NCI-H2196 (cell line): ENCODE measurements at regions not wholly inside any gene's neighbourhood (a gene's known extent, or its start where the extent isn't known, plus 50 kb on each side); places are given as distances from the start of the nearest gene placed in this dataset.

ENCODE experiments used
- DNase-seq: peaks from one replicate; lab custom pipeline; 2025; ENCODE audit not compliant: unreplicated experiment; lab: John Stamatoyannopoulos, UW

- DNase-seq = no peak
These were observed 193.9 kb downstream of the FIGN start for GRCh38 chr2:163541943-163542342.

DNA sequence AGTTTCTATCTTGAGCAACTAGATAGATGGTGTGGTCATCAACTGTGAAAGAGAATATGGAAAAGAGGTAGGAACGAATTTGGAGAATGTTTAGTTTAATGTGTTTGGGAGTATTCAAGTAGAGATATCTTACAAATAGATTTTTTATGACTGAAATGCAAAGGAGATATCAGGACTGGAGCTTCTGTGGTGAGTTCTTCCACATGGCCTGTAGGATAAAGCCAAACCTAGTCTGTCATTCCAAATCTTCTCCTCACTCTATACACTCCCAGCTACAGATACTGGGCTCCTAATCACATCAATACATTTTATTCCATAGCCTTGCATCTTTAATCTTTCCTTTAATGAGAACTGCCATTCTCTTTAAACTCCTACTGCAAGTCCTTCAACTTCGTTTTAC, 194.3 kb downstream of the FIGN start:
- DNase-seq = no peak

DNA sequence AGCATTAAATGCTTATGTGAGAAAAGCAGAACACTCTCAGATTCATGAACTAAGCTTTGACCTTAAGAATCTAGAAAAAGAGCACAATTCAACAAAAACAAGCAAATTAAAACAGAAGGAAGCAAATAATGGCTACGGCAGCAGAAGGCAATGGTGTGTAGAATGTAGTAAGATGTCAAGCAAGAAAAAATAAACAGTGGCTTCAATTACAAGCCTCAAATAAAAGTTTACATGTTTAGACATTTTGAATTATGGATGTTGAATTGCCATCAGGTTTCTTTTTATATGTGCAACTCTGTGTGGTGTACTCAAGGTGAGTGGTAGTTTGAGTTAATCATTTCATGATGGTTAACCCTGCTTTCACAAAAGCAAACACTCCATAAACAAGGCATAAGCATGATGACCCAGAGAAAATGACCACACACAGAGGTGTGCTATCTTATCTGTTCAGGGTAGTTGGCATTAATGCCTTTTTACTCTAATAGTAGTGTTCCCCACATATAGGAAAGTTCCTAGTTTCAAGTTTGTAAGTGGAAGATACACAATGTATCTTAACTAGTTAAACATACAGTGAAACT, 207.1 kb downstream of the FIGN start:
- DNase-seq = no peak

DNA sequence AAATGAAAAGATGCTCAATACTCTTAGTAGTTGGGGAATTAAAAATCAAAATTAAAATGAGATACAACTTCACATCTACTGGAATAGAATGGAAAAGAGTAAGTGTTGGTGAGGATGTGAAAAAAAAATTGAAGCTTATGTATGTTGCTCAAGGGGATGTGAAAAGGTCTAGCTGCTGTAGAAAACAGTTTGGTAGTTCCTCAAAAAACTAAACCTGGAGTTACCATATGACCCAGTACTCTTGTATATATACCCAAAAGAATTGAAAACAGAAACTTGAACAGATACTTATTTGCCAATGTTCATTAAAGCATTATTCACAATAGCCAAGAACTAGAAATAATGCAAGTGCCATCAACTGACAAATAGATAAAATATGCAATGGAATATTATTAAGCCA, 208.4 kb downstream of the FIGN start:
- no peak for DNase-seq

DNA sequence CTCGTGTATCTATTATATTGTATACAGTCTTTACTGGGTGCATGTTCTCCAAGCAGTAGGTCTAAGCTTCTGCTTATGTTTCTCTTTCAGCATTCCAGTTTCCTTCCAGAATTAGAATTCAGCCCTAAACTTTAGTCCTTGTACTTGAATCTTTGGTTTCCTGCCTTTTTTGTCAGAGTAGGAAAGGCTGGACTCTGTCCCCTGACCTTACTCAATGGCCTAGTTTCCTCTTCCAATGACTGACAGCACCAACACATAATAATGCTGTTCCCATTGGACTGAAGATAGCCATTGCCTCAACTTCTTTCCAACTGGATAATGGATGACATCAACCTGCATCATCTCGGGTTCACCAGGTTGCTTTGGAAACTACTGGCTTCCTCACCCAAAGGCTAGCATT, 217.0 kb downstream of the FIGN start:
- DNase-seq = no peak

DNA sequence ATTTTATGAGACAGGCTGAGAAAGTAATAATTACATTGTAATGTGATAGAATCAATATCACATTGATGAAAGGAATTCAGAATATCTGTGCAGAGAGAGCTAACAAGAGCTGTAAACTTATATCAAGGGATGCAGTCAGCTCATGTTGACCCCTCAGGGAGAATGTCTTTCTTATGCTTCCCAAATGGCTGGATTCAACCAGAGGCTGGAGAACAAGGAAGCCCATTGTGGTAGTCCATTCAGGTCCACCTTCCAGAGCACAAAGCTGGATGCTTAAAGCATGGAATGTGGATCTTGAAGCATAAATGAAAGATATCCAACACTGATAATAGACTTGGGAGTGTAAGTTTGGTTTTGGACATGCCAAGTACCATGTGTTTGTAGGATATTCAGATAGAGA, 220.0 kb downstream of the FIGN start:
- no peak for DNase-seq

DNA sequence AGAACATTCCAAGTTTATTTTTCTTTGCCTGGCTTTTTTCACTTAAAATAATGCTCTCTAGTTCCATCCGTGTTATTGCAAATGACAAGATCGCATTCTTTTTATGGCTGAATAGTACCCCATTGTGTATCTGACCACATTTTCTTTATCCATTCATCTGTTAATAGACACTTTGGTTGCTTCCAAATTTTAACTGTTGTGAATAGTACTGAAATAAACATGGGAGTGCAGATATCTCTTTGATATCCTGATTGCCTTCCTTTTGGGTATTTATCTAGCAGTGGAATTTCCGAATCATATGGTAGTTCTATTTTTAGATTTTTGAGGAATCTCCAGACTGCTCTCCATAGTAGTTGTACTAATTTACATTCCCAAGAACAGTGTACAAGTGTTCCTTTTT, 230.5 kb downstream of the FIGN start:
- no peak for DNase-seq

DNA sequence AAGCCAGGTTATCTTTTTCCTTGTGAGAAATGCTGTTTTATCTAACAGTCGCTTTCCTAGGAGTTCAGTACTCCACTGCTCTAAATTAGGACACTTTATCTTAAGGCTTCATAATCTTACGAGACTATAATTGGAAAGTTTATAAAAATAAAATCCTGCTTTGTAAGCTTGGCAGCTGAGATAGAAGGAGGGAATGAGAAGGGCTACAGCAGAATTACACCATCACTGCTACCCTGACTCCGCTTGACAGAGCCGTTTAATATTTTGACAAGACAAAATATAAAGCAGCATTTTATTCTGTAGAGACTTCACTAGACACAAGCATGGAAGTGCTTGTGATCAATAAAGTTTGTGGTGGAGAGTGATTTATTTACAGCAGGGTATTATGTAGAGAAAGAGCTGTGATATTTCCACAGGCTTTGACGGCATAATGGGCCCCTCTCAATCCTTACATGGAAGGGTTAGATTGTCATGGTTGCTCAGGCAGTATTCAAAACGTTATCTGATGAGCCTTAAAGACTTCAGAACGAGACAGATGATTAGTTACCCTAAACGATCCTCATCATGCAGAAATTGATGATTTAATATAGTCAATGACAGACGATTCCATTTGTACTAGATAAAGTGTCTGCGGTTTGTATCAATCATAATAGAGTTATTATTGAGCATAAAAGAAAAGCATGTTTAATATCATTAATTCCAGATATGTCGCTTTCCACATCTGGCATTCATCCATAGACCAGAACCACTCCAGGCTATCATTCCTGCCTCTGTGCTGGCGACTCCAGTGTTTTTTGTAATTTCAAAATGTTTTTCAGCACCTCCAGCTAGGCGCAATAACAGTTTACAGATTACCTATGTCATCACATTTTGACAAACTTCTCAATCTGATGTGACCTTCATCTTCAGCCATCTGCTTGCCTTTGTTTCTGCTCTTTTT, 242.2 kb downstream of the FIGN start:
- DNase-seq = no peak

DNA sequence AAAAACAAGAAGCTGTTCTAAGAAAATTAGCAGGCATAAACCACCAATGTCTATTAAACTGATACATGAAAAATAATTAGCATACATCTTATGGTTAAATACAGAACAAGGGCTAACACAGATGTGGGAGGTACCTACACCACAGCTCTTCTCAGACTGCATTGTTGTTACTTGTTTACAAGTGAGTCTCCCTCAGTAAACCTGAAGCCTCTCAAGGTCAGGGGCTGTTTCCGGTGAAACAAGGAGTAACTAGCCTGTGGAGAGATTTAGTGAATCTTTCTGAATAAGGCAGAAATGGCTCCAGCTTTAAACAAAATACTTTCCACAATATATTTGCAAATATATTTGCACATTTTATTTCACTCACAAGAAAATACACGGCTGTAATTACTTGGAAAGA, 244.0 kb downstream of the FIGN start:
- DNase-seq = no peak

- DNase-seq = no peak
These were observed 245.5 kb downstream of the FIGN start for GRCh38 chr2:163490281-163490680.

GRCh38 chr2:163481515-163481914, 254.3 kb downstream of the FIGN start:
- no peak for DNase-seq

DNA sequence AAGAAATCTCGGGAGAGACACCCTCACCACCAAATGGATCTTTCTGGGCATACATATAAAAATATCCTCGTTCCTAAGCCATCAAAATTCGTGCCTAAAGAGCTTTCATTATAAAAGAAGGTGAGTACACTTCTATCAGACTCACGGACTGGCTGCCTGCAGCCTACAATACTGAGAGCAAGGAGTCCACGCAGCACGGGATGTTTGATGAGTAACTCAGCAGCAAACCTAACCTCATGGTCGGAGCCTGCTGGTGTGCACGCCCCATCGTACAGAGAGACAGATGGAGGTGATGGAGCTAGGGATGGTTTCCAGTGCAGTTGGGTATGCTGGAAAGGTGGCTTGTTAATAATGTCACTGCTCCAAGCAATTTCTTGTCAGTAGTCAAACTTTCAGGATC, 256.2 kb downstream of the FIGN start:
- DNase-seq = no peak

DNA sequence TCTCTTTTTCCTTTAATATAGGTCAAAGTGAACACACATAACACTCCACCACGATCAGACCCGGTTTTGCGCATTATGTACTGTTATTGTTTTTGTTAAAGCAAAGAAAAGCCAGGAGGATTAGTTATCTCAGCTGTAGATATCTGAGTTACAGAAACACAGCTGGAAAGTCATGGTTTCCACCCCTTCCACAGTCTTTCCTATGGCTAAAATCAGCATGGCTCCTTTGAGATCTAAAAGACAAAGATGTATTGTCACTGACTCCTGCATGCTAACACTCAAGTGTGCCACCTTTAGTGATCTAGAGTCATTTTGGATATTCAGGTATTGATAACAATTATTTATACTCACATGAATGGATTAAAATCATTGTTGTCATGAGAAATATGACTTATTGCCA, 260.0 kb downstream of the FIGN start:
- no peak for DNase-seq

- no peak for DNase-seq
These were observed 260.9 kb downstream of the FIGN start for GRCh38 chr2:163474889-163475288.

DNA sequence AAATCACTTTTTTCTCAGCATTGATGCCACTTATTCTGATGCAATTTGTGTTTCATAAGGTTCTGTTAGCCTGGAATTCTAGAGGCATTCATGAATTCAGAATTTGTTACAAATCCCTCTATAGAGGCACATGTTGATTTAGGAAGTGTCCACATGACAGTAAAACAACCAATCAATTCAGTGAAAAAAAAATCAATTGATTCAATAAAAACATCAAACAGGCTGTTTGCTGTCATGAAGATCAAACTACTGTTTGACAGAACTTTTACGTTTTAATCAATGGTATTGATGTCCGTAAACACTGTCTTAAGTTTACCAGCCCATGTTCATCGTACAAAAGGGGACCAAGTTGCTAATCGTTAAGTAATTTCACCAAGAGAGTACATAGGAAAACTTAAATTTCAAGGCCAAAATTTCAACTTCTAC, 261.5 kb downstream of the FIGN start:
- no peak for DNase-seq

DNA sequence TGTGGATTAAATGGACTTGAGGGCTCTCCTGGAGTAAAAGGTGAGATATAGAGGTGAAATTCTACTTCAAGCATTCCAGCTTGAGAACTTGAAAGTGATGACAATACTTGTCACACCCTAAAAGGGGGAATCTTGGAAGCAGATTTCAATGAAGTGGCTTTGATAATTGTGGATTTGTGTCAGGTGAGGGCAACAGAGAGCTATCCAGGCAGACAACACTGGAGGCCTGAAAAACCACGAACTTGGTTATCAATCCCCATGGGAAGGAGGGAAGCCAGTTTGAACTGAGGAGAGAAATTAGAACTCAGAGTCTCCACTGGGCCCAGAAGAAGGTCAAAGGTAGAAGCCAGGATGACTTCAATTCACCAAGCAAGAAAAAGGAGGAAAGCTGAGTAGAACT, 263.9 kb downstream of the FIGN start:
- DNase-seq = no peak

GRCh38 chr2:163469561-163469962, 266.2 kb downstream of the FIGN start:
- no peak for DNase-seq

GRCh38 chr2:163467251-163467630, 268.6 kb downstream of the FIGN start:
- no peak for DNase-seq

GRCh38 chr2:163466331-163467250, 269.2 kb downstream of the FIGN start:
- DNase-seq = no peak

GRCh38 chr2:163465440-163465839, 270.4 kb downstream of the FIGN start:
- DNase-seq = no peak

DNA sequence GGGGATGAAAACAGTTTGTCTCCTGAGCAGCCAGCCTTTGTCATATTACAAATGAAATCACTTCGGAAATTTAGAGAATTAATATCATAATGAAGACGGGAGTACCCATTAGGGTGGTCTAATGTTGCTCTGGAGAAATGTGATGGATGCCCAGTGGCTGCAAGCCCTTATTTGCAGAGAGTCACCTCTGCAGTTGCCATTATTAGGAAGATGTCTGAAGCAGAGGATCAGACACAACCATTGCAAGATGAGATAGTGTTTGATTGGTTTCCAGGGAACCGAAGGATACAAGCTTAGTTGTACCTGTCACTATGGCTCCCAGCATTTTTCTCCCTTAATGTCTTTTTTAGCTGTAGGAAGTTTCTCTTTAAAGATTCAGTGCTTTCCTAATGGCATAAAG, 272.4 kb downstream of the FIGN start:
- no peak for DNase-seq

DNA sequence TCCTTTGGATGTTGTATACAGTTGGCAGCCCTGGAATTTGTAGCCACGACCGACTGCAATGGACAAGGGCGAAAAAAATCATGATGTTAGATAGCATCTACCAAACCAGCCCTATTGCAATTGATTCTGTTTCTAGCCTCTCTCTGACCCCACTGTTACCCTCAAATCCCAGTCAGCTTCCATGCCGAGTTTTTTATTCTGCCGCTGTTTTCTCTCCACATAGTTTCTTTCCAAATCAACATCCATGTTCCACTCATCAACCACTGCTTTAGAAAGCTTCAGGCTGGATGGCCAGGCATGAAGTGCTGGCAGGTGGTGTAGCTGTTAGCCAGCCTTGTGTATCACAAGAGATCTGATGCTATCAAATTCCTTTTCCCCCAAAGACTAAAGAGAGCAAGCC, 272.8 kb downstream of the FIGN start:
- no peak for DNase-seq
